ENCODE measurements at regions not wholly inside any gene's neighbourhood (a gene's known extent, or its start where the extent isn't known, plus 50 kb on each side); places are given as distances from the start of the nearest gene placed in this dataset.

DNA sequence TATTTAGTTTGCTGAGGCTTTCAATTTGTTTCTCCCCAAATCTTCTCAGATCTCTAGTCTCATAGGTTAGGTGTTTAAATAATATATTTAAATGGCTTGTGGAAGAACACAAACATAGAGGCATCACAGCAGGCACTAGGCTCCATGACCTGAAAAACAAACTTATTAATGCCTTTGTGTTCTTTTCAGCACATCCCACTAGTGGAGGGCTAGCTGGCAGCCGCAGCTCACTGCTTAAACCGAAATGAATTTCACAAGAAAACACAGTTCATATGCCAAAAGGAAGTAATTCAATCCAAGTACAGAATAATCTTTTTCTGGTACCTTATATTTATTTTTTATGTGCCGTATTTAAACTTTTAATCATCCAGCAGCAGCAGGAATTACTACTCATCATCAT is 382.5 kb downstream of the PLK2 start:
- TF ChIP-seq ZNF384 (IDR thresholded peaks at IDR 0.05) (no peak), CTBP1 (IDR thresholded peaks at IDR 0.05; ENCODE audit: borderline replicate concordance) (no peak), SP1 (IDR thresholded peaks at IDR 0.05) (no peak), NFRKB (IDR thresholded peaks at IDR 0.05) (no peak), FOXM1 (IDR thresholded peaks at IDR 0.05; ENCODE audit: borderline replicate concordance) (no peak), FOXK2 (IDR thresholded peaks at IDR 0.05) (no peak), TARDBP (IDR thresholded peaks at IDR 0.05) (no peak), ELF4 (IDR thresholded peaks at IDR 0.05) (no peak), SUZ12 (IDR thresholded peaks at IDR 0.05) (no peak)
- TF ChIP-seq, protein P1, sequence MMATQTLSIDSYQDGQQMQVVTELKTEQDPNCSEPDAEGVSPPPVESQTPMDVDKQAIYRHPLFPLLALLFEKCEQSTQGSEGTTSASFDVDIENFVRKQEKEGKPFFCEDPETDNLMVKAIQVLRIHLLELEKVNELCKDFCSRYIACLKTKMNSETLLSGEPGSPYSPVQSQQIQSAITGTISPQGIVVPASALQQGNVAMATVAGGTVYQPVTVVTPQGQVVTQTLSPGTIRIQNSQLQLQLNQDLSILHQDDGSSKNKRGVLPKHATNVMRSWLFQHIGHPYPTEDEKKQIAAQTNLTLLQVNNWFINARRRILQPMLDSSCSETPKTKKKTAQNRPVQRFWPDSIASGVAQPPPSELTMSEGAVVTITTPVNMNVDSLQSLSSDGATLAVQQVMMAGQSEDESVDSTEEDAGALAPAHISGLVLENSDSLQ (IDR thresholded peaks at IDR 0.05), result no peak
